GM12878 (cell line): ENCODE measurements at regions not wholly inside any gene's neighbourhood (a gene's known extent, or its start where the extent isn't known, plus 50 kb on each side); places are given as distances from the start of the nearest gene placed in this dataset.

Source experiments
- ATAC-seq: fragments of 200-7000 bp; cut with Tn5 transposase; 3 replicates; pipeline ENCODE4 v1.9.1; 2020; ENCODE audit warnings: mild to moderate bottlenecking, moderate library complexity
- BruUV-seq: library from RNA; stranded (reverse); fragments of 400-500 nt; replicated peaks from 2 replicates; lab custom pipeline; 2021; lab: Mats Ljungman, UMichigan
- CTCF ChIA-PET: fragments of 300-600 bp; sonication (Branson Sonifier 250); formaldehyde crosslinking; extraction: SDS; loops from one replicate; lab custom pipeline; 2021; ENCODE audit warnings: inconsistent platforms; lab: Yijun Ruan, JAX
- POLR2A ChIA-PET: fragments of 350-600 bp; formaldehyde crosslinking; extraction: SDS; loops from one replicate; lab custom pipeline; 2021; ENCODE audit warnings: inconsistent platforms; lab: Charles Lee
- RAD21 ChIA-PET: fragments of 300-600 bp; sonication (Branson Sonifier 250); formaldehyde crosslinking; loops from one replicate; lab custom pipeline; 2023; ENCODE audit warnings: antibody characterized with exemption; ENCODE audit not compliant: unreplicated experiment; lab: Charles Lee
- SMC1A ChIA-PET: fragments of 300-600 bp; sonication (Branson Sonifier 250); formaldehyde crosslinking; loops from one replicate; lab custom pipeline; 2023; ENCODE audit not compliant: unreplicated experiment, uncharacterized antibody; lab: Charles Lee
- DNase-seq: peaks from one replicate; pipeline ENCODE4 v3.0.0-alpha.2; 2011; ENCODE audit warnings: low read depth, low spot score
- FAIRE-seq: peaks from 3 replicates; lab custom pipeline; 2011; peaks lifted over from hg19 to GRCh38; lab: Jason Lieb, UNC
- H2AFZ ChIP-seq: 2 replicates; pipeline ENCODE4 v1.6.0; 2011; ENCODE audit warnings: low read depth, low read length, control low read depth; ENCODE audit not compliant: control insufficient read depth
- H3K27ac ChIP-seq: 2 replicates; pipeline ENCODE4 v1.5.1; 2011; ENCODE audit warnings: control low read depth; ENCODE audit not compliant: control insufficient read depth, insufficient read depth
- H3K27me3 ChIP-seq, 2 experiments: replicated peaks in 1 of 2; 2 replicates each; pipeline versions ENCODE4 v1.6.0 to v1.6.1; 2011; ENCODE audit warnings: low read length in 1 of 2; ENCODE audit not compliant: control insufficient read depth in 2 of 2, insufficient read depth in 2 of 2
- H3K36me3 ChIP-seq, 2 experiments: 2 replicates each; pipeline ENCODE4 v1.5.1; 2011; ENCODE audit warnings: low read length in 1 of 2; ENCODE audit not compliant: control insufficient read depth in 2 of 2, insufficient read depth in 2 of 2
- H3K4me1 ChIP-seq: 2 replicates; pipeline ENCODE4 v1.6.1; 2011; ENCODE audit warnings: mild to moderate bottlenecking, low read length, moderate library complexity, mixed read lengths; ENCODE audit not compliant: control insufficient read depth, insufficient read depth
- H3K4me2 ChIP-seq: 2 replicates; pipeline ENCODE4 v1.6.0; 2011; ENCODE audit warnings: control low read depth; ENCODE audit not compliant: control insufficient read depth, insufficient read depth
- H3K4me3 ChIP-seq: fragments of 200-600 bp; sonication (generic); 2 replicates; pipeline ENCODE4 v1.5.1; 2016
- H3K79me2 ChIP-seq: 2 replicates; pipeline ENCODE4 v1.6.0; 2011; ENCODE audit warnings: low read length; ENCODE audit not compliant: control insufficient read depth, insufficient read depth
- H3K9ac ChIP-seq: 2 replicates; pipeline ENCODE4 v1.8.0; 2011; ENCODE audit warnings: low read length, control low read depth, mixed read lengths; ENCODE audit not compliant: control insufficient read depth, insufficient read depth
- H3K9me3 ChIP-seq: replicated peaks from 3 replicates; pipeline ENCODE4 v1.5.1; 2011; ENCODE audit warnings: mild to moderate bottlenecking, low read length; ENCODE audit not compliant: control insufficient read depth, insufficient read depth
- H4K20me1 ChIP-seq: 2 replicates; pipeline ENCODE4 v1.6.0; 2011; ENCODE audit not compliant: control insufficient read depth, insufficient read depth
- CEBPB ChIP-seq, 2 experiments: fragments of 150-350 bp in 1 of 2; IDR thresholded peaks; 2 replicates each; pipeline ENCODE4 v1.6.1; 2012 to 2014; ENCODE audit warnings: low read depth in 2 of 2, low read length in 2 of 2, borderline replicate concordance in 1 of 2, inconsistent platforms in 1 of 2
- EP300 ChIP-seq, 2 experiments: fragments of 150-350 bp in 1 of 2; IDR thresholded peaks; 2 replicates each; pipeline ENCODE4 v1.6.1; 2011 to 2012; ENCODE audit warnings: low read depth in 2 of 2, low read length in 2 of 2, borderline replicate concordance in 1 of 2, improper control_type of control experiment in 1 of 2, inconsistent platforms in 1 of 2; ENCODE audit not compliant: control insufficient read depth in 1 of 2
- IKZF1 ChIP-seq: fragments of 450-650 bp; conservative IDR thresholded peaks from 2 replicates; pipeline ENCODE4 v1.6.1; 2017; ENCODE audit warnings: antibody characterized with exemption, mild to moderate bottlenecking
- IRF4 ChIP-seq: IDR thresholded peaks from 2 replicates; pipeline ENCODE4 v1.6.1; 2011; ENCODE audit warnings: low read depth, low read length
- NR2C2 ChIP-seq: IDR thresholded peaks from 2 replicates; pipeline ENCODE4 v1.6.1; 2011; ENCODE audit warnings: borderline replicate concordance, low read depth; ENCODE audit not compliant: control insufficient read depth, insufficient read length
- RUNX3 ChIP-seq: IDR thresholded peaks from 2 replicates; pipeline ENCODE4 v1.6.1; 2012; ENCODE audit warnings: low read length, inconsistent platforms
- SPI1 ChIP-seq: IDR thresholded peaks from 2 replicates; pipeline ENCODE4 v1.6.1; 2011; ENCODE audit warnings: low read depth, mild to moderate bottlenecking, low read length, moderate library complexity, borderline replicate concordance; ENCODE audit not compliant: insufficient read depth
- STAT3 ChIP-seq: IDR thresholded peaks from 2 replicates; pipeline ENCODE4 v1.6.1; 2011; ENCODE audit warnings: low read depth, low read length, improper control_type of control experiment
- TCF7 ChIP-seq: IDR thresholded peaks from 2 replicates; pipeline ENCODE4 v1.6.1; 2014; ENCODE audit warnings: antibody characterized with exemption, borderline replicate concordance
- ZNF207 ChIP-seq: fragments of 450-650 bp; IDR thresholded peaks from 2 replicates; pipeline ENCODE4 v1.6.1; 2014; ENCODE audit warnings: antibody characterized with exemption, mild to moderate bottlenecking, borderline replicate concordance
- WGBS: methylation state at CpG from one replicate; pipeline ENCODE4 v1.1.6; 2016; ENCODE audit warnings: low lambda C conversion rate; ENCODE audit not compliant: insufficient replicate concordance, insufficient coverage; ENCODE audit errors: missing lambda C conversion rate; 5-methylcytosine and 5-hydroxymethylcytosine counted together
- in situ Hi-C: fragments of 300-500 bp; cut with MboI; formaldehyde crosslinking; loops from 9 replicates; pipeline ENCODE4 v1.14.3; 2018; ENCODE audit warnings: mixed read lengths
- intact Hi-C: fragments of 100-400 bp; cut with micrococcal nuclease; formaldehyde crosslinking; loops from one replicate; pipeline ENCODE4 v1.14.2; 2022; ENCODE audit not compliant: unreplicated experiment
- TF ChIP-seq, protein P1 (sequence below): fragments of 450-650 bp; formaldehyde crosslinking; IDR thresholded peaks from 2 replicates; pipeline ENCODE4 v1.4.0; 2022; ENCODE audit warnings: mild to moderate bottlenecking, moderate library complexity
- TF ChIP-seq, protein P2 (sequence below): fragments of 450-650 bp; IDR thresholded peaks from 2 replicates; pipeline ENCODE4 v1.6.1; 2017; ENCODE audit warnings: low read depth, mild to moderate bottlenecking, moderate library complexity
- TF ChIP-seq, protein P3 (sequence below): fragments of 450-650 bp; formaldehyde crosslinking; IDR thresholded peaks from 2 replicates; pipeline ENCODE4 v1.5.0; 2022; ENCODE audit warnings: mild to moderate bottlenecking, missing genetic modification characterization

DNA sequence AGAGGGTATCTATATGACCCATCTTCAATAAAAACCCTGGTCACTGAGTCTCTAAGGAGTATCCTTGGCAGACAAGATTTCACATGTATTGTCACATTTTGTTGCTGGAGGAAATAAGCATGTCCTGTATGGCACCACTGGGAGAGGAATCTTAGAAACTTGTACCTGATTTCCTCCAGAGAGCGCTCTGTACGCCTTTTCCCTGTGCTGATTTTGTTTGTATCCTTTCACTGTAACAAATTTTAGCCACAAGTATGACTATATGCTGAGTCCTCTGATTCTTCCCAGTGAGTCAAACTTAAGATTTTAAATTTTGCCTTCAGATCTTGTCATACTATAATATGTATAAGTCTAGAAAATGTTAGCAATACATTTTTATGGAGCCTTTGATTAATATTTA lies 102.8 kb downstream of the ITIH6 start (continued):
- TF ChIP-seq NR2C2 (no peak), RUNX3 (no peak)

DNA sequence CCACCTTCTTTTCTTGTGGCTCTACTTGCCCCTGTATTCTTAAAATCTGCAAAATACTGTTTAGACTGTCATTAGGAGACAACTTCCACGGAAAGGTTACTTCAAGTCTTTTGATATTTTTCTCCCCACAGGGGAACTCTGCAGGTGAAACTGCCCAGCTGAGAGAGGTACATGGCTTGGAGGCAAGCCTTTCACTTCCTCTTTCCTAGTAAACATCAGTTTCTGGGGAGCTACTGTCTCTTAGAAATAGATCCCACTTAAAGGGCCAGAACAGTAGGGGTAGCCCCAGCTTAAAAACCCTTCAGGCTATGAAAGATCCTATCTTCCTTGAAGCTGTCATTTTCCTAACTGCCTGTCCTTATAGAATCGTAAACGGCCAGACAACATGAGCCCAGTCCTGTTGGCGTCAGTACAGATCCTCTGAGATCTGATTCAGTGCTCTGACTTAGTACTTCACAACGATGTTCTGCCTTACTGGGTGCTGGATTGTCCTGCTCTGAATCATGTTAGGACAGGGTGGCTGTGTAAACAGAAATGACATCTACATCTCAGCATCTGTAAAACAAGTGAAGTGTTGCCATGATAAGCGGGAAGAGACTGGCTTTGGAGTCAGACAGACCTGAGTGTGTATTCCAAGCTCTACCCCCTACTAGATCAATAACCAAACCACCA lies 102.1 kb downstream of the ITIH6 start:
- no peak overlapping the region for H3K9ac ChIP-seq
- no peaks in the 10 kb centered on the region for H3K36me3 ChIP-seq
- no peak for TF ChIP-seq EP300 (IDR thresholded peaks at IDR 0.05; ENCODE audit: borderline replicate concordance in 1 of 2, control insufficient read depth in 1 of 2, low read depth in 2 of 2, low read length in 2 of 2)
- TF ChIP-seq STAT3: 0 out of 2 replicates have a peak, but pooled peaks have one; percentile 25
- 0 out of 2 replicates have a peak, but pooled peaks have one; percentile 28 for TF ChIP-seq IRF4
- no peak for TF ChIP-seq CEBPB (IDR thresholded peaks at IDR 0.05; ENCODE audit: borderline replicate concordance in 1 of 2, low read depth in 2 of 2, low read length in 2 of 2)
- no peak for TF ChIP-seq TCF7
- TF ChIP-seq, protein P1, sequence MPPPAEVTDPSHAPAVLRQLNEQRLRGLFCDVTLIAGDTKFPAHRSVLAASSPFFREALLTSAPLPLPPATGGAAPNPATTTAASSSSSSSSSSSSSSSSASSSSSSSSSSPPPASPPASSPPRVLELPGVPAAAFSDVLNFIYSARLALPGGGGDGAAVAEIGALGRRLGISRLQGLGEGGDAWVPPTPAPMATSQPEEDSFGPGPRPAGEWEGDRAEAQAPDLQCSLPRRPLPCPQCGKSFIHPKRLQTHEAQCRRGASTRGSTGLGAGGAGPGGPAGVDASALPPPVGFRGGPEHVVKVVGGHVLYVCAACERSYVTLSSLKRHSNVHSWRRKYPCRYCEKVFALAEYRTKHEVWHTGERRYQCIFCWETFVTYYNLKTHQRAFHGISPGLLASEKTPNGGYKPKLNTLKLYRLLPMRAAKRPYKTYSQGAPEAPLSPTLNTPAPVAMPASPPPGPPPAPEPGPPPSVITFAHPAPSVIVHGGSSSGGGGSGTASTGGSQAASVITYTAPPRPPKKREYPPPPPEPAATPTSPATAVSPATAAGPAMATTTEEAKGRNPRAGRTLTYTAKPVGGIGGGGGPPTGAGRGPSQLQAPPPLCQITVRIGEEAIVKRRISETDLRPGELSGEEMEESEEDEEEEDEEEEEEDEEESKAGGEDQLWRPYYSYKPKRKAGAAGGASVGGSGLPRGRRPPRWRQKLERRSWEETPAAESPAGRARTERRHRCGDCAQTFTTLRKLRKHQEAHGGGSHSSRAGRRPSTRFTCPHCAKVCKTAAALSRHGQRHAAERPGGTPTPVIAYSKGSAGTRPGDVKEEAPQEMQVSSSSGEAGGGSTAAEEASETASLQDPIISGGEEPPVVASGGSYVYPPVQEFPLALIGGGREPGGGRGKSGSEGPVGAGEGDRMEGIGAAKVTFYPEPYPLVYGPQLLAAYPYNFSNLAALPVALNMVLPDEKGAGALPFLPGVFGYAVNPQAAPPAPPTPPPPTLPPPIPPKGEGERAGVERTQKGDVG (CRISPR knock-in tag): no peak
- no peak for TF ChIP-seq ZNF207
- TF ChIP-seq IKZF1: peak; percentile 52
- TF ChIP-seq SPI1: peak; percentile 98
- TF ChIP-seq, protein P2, sequence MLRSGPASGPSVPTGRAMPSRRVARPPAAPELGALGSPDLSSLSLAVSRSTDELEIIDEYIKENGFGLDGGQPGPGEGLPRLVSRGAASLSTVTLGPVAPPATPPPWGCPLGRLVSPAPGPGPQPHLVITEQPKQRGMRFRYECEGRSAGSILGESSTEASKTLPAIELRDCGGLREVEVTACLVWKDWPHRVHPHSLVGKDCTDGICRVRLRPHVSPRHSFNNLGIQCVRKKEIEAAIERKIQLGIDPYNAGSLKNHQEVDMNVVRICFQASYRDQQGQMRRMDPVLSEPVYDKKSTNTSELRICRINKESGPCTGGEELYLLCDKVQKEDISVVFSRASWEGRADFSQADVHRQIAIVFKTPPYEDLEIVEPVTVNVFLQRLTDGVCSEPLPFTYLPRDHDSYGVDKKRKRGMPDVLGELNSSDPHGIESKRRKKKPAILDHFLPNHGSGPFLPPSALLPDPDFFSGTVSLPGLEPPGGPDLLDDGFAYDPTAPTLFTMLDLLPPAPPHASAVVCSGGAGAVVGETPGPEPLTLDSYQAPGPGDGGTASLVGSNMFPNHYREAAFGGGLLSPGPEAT: peak; percentile 16; the same call in 1 of the 2 replicates
- TF ChIP-seq, protein P3, sequence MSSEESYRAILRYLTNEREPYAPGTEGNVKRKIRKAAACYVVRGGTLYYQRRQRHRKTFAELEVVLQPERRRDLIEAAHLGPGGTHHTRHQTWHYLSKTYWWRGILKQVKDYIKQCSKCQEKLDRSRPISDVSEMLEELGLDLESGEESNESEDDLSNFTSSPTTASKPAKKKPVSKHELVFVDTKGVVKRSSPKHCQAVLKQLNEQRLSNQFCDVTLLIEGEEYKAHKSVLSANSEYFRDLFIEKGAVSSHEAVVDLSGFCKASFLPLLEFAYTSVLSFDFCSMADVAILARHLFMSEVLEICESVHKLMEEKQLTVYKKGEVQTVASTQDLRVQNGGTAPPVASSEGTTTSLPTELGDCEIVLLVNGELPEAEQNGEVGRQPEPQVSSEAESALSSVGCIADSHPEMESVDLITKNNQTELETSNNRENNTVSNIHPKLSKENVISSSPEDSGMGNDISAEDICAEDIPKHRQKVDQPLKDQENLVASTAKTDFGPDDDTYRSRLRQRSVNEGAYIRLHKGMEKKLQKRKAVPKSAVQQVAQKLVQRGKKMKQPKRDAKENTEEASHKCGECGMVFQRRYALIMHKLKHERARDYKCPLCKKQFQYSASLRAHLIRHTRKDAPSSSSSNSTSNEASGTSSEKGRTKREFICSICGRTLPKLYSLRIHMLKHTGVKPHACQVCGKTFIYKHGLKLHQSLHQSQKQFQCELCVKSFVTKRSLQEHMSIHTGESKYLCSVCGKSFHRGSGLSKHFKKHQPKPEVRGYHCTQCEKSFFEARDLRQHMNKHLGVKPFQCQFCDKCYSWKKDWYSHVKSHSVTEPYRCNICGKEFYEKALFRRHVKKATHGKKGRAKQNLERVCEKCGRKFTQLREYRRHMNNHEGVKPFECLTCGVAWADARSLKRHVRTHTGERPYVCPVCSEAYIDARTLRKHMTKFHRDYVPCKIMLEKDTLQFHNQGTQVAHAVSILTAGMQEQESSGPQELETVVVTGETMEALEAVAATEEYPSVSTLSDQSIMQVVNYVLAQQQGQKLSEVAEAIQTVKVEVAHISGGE (CRISPR knock-in tag): no peak

More for the DNA sequence above, 102.1 kb downstream of the ITIH6 start:
- Histone ChIP-seq H3K4me1 (peaks cover 4% of the 10 kb centered on the region; the same call in 1 of the 2 replicates), H4K20me1 (no peaks in the 10 kb centered on the region), H3K27me3 (no peaks in the 10 kb centered on the region), H3K4me2 (peak overlapping the region; percentile 55), H3K79me2 (no peaks in the 10 kb centered on the region), H3K9me3 (no peaks in the 10 kb centered on the region), H3K4me3 (no peak overlapping the region), H3K27ac (0 out of 2 replicates have a peak overlapping the region, but pooled peaks have one; percentile 6), H2AFZ (peak overlapping the region; percentile 56)
- ChIA-PET RAD21 (interaction anchor here (1.4 kb wide), 1 partner anchor 56 kb away, joined by 9 read pairs; no protein-coding TSS in a partner anchor), CTCF (interaction anchor here (0.6 kb wide), 1 partner anchor 100 kb away, joined by 3 read pairs; no protein-coding TSS in a partner anchor), POLR2A (no interaction called here), SMC1A (interaction anchor here (0.8 kb wide), 1 partner anchor 57 kb away, joined by 3 read pairs; no protein-coding TSS in a partner anchor)
- FAIRE-seq (no peak), DNase-seq (peak; percentile 27), ATAC-seq (peak; percentile 99)
- BruUV-seq: no TSS peak
- in situ Hi-C loops (no loop called here), intact Hi-C loops (no loop called here)
- 7% methylated on average over 6 of the region's 6 CpGs for WGBS
